ENCODE measurements at regions not wholly inside any gene's neighbourhood (a gene's known extent, or its start where the extent isn't known, plus 50 kb on each side); places are given as distances from the start of the nearest gene placed in this dataset.

DNA sequence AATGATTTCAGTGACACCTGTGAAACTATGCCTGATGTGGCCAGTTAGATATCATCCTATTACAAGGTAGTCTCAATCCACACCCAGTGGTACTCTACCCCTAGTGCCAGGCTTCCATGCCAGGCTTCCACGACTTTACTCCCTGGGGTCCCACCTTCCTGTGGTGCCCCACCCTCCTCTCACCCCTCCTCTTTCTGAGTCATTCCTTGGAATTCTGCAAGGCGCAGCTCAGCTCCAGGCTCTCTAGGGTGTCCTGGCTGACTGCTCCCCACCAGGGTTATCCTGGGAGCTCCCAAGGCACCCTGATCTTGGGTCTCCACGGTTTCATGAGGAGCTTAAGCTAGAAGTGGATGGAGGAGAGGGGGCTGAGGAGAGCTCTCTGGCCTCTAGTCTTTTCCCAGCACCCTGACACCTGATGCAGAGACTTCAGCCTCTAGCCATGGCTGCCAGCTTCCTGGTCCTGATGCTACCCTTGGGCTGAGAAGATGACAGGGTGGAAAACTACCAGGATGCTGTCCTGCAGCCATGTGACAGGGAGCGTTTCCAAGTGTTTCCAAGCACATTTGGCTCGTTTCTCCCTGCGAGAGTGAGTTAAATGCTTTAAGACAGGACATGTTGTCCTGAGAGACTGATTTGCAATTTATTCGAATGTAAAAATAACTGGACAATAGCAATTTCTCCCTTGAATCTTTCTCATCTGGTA is 1461.2 kb downstream of the TBC1D22A start:
- no peak overlapping the region for H3K9ac ChIP-seq (ENCODE audit: low read depth, low read length, poor library complexity)
- WGBS, 2 donors (ENCODE audit: extremely low coverage in 2 of 2, insufficient read length in 2 of 2, insufficient replicate concordance in 1 of 2), result no CpG with 5 or more reads among the region's 7 CpGs

GRCh38 chr22:48222742-48223487 is 1460.5 kb downstream of the TBC1D22A start:
- H3K18ac ChIP-seq (ENCODE audit: low read length), result peak overlapping the region; percentile 23
- WGBS, 2 donors (ENCODE audit: extremely low coverage in 2 of 2, insufficient read length in 2 of 2, insufficient replicate concordance in 1 of 2), result no CpG with 5 or more reads among the region's 13 CpGs
- no peak overlapping the region for H4K8ac ChIP-seq (ENCODE audit: low read depth, low read length)
- H3K9ac ChIP-seq (ENCODE audit: low read depth, low read length, poor library complexity), result no peak overlapping the region
- no peak for DNase-seq (ENCODE audit: low spot score)
- H3K4me1 ChIP-seq (ENCODE audit: control insufficient read depth in 2 of 2, insufficient read depth in 1 of 2, low read depth in 1 of 2, low read length in 2 of 2), result peaks cover 0 to 2% of the 10 kb centered on the region in 2 donors
- H2AK5ac ChIP-seq (ENCODE audit: low read depth, low read length), result peak overlapping the region; percentile 74
- no peak overlapping the region for H2BK120ac ChIP-seq (ENCODE audit: low read depth, low read length)
- H3K36me3 ChIP-seq (replicated peaks in 1 of 2; ENCODE audit: control insufficient read depth in 2 of 2, insufficient read depth in 2 of 2, low read length in 2 of 2), result no peaks in the 10 kb centered on the region
- no peak overlapping the region for H2AFZ ChIP-seq (ENCODE audit: low read length)
- no peak overlapping the region for H3K23ac ChIP-seq (ENCODE audit: low read depth, low read length, poor library complexity)
- no peak overlapping the region for H3K4ac ChIP-seq (ENCODE audit: low read length)
- H3K27me3 ChIP-seq (ENCODE audit: control insufficient read depth in 3 of 3, insufficient read depth in 3 of 3, low read depth in 1 of 3, low read length in 3 of 3), result no peaks in the 10 kb centered on the region
- H3K9me3 ChIP-seq (replicated peaks in 1 of 2; ENCODE audit: control insufficient read depth in 2 of 2, insufficient read depth in 1 of 2, low read depth in 1 of 2, low read length in 2 of 2), result no peaks in the 10 kb centered on the region
- no peak overlapping the region for H3K4me2 ChIP-seq (ENCODE audit: insufficient read depth, low read length, poor library complexity, severe bottlenecking)
- H3K27ac ChIP-seq (replicated peaks; ENCODE audit: low read length), result no peak overlapping the region
- no peak overlapping the region for H2BK15ac ChIP-seq (ENCODE audit: low read length)
- H4K91ac ChIP-seq (ENCODE audit: low read depth, low read length, poor library complexity), result no peak overlapping the region
- H3K4me3 ChIP-seq (ENCODE audit: low read length in 2 of 2), result peak overlapping the region in 1 of 2 donors; percentile 21
- no peak overlapping the region for H2BK5ac ChIP-seq (ENCODE audit: low read length)
- no peak overlapping the region for H2BK12ac ChIP-seq (ENCODE audit: low read length)
- H3K79me1 ChIP-seq (ENCODE audit: low read depth, low read length), result no peaks in the 10 kb centered on the region
- H3K14ac ChIP-seq (ENCODE audit: low read length), result no peak overlapping the region

More for the DNA sequence above, 1461.2 kb downstream of the TBC1D22A start:
- Histone ChIP-seq H2BK5ac (ENCODE audit: low read length) (no peak overlapping the region), H3K4me1 (ENCODE audit: control insufficient read depth in 2 of 2, insufficient read depth in 1 of 2, low read depth in 1 of 2, low read length in 2 of 2) (peaks cover 0 to 2% of the 10 kb centered on the region in 2 donors), H3K79me1 (ENCODE audit: low read depth, low read length) (no peaks in the 10 kb centered on the region), H3K18ac (ENCODE audit: low read length) (peak overlapping the region; percentile 57), H3K4me2 (ENCODE audit: insufficient read depth, low read length, poor library complexity, severe bottlenecking) (no peak overlapping the region), H3K27ac (replicated peaks; ENCODE audit: low read length) (no peak overlapping the region), H2BK15ac (ENCODE audit: low read length) (no peak overlapping the region), H4K8ac (ENCODE audit: low read depth, low read length) (no peak overlapping the region), H2BK12ac (ENCODE audit: low read length) (no peak overlapping the region), H3K36me3 (replicated peaks in 1 of 2; ENCODE audit: control insufficient read depth in 2 of 2, insufficient read depth in 2 of 2, low read length in 2 of 2) (no peaks in the 10 kb centered on the region), H3K27me3 (ENCODE audit: control insufficient read depth in 3 of 3, insufficient read depth in 3 of 3, low read depth in 1 of 3, low read length in 3 of 3) (no peaks in the 10 kb centered on the region), H2BK120ac (ENCODE audit: low read depth, low read length) (no peak overlapping the region), H3K9me3 (replicated peaks in 1 of 2; ENCODE audit: control insufficient read depth in 2 of 2, insufficient read depth in 1 of 2, low read depth in 1 of 2, low read length in 2 of 2) (no peaks in the 10 kb centered on the region), H3K23ac (ENCODE audit: low read depth, low read length, poor library complexity) (no peak overlapping the region), H3K4me3 (ENCODE audit: low read length in 2 of 2) (peak overlapping the region in 1 of 2 donors; percentile 21), H2AK5ac (ENCODE audit: low read depth, low read length) (peak overlapping the region; percentile 74), H3K4ac (ENCODE audit: low read length) (no peak overlapping the region), H2AFZ (ENCODE audit: low read length) (no peak overlapping the region), H4K91ac (ENCODE audit: low read depth, low read length, poor library complexity) (no peak overlapping the region), H3K14ac (ENCODE audit: low read length) (no peak overlapping the region)
- DNase-seq (ENCODE audit: low spot score), result no peak

DNA sequence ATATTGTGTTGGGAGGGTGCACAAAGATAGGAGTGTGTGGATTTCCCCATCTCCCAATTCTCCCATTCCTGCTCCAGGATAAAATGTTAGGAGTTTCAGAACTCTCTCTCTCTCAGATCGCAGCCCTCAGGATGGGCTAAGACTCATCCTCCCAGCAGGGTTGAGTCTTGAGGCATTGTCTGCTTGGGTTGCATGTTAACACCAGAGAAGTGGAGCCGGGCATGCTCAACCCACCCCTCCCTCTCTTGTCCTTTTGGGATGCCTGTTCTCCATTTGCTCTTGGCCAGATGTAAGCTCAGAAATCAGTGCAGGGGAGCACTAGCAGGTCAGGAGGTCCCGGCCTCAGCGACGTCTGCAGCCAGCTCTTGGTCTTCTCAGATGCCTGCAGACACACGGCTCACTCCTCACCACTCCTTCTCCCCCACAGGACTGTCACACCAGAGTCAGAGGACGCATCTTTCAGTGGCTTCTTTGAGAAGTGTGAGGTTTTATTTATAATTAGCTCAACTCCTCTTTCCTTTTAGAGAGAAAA is 1456.5 kb downstream of the TBC1D22A start:
- Histone ChIP-seq H3K4ac (ENCODE audit: low read length) (no peak overlapping the region), H3K79me1 (ENCODE audit: low read depth, low read length) (no peaks in the 10 kb centered on the region), H3K4me2 (ENCODE audit: insufficient read depth, low read length, poor library complexity, severe bottlenecking) (no peak overlapping the region), H2BK5ac (ENCODE audit: low read length) (no peak overlapping the region), H3K9ac (ENCODE audit: low read depth, low read length, poor library complexity) (peak overlapping the region; percentile 2), H3K4me1 (ENCODE audit: control insufficient read depth in 2 of 2, insufficient read depth in 1 of 2, low read depth in 1 of 2, low read length in 2 of 2) (peaks cover 0 to 2% of the 10 kb centered on the region in 2 donors), H3K4me3 (ENCODE audit: low read length in 2 of 2) (no peak overlapping the region), H3K27ac (replicated peaks; ENCODE audit: low read length) (no peak overlapping the region), H3K36me3 (replicated peaks in 1 of 2; ENCODE audit: control insufficient read depth in 2 of 2, insufficient read depth in 2 of 2, low read length in 2 of 2) (no peaks in the 10 kb centered on the region), H4K91ac (ENCODE audit: low read depth, low read length, poor library complexity) (no peak overlapping the region), H2BK120ac (ENCODE audit: low read depth, low read length) (no peak overlapping the region), H3K18ac (ENCODE audit: low read length) (peak overlapping the region; percentile 68), H4K8ac (ENCODE audit: low read depth, low read length) (no peak overlapping the region), H2BK15ac (ENCODE audit: low read length) (no peak overlapping the region), H3K23ac (ENCODE audit: low read depth, low read length, poor library complexity) (no peak overlapping the region), H3K14ac (ENCODE audit: low read length) (no peak overlapping the region), H2BK12ac (ENCODE audit: low read length) (no peak overlapping the region), H2AK5ac (ENCODE audit: low read depth, low read length) (no peak overlapping the region), H2AFZ (ENCODE audit: low read length) (no peak overlapping the region), H3K9me3 (replicated peaks in 1 of 2; ENCODE audit: control insufficient read depth in 2 of 2, insufficient read depth in 1 of 2, low read depth in 1 of 2, low read length in 2 of 2) (peaks cover 0 to 1% of the 10 kb centered on the region in 2 donors), H3K27me3 (ENCODE audit: control insufficient read depth in 3 of 3, insufficient read depth in 3 of 3, low read depth in 1 of 3, low read length in 3 of 3) (no peaks in the 10 kb centered on the region)
- WGBS, 2 donors (ENCODE audit: extremely low coverage in 2 of 2, insufficient read length in 2 of 2, insufficient replicate concordance in 1 of 2), result no CpG with 5 or more reads among the region's 7 CpGs
- no peak for DNase-seq (ENCODE audit: low spot score)

DNA sequence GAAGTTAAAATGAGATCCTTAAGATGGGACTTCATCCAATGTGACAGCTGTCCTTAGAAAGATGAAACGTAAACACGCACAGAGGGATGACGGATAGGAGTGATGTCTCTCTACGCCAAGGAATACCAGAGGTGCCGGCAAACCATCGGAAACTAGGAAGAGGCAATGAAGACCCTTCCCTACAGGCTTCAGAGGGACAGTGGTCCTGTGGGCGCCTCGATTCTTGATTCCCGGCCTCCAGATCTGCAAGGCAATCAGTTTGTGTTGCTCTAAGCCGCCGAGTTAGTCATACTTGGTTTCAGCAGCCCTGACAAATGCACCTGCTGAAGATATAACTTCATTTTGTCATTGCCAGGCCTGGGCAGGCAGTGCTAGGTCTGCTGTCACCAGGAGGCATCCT is 1455.1 kb downstream of the TBC1D22A start:
- Histone ChIP-seq H3K4me1 (ENCODE audit: control insufficient read depth in 2 of 2, insufficient read depth in 1 of 2, low read depth in 1 of 2, low read length in 2 of 2) (peaks cover 0 to 2% of the 10 kb centered on the region in 2 donors), H3K18ac (ENCODE audit: low read length) (no peak overlapping the region), H2BK15ac (ENCODE audit: low read length) (no peak overlapping the region), H3K14ac (ENCODE audit: low read length) (no peak overlapping the region), H3K27ac (replicated peaks; ENCODE audit: low read length) (no peak overlapping the region), H4K8ac (ENCODE audit: low read depth, low read length) (no peak overlapping the region), H2BK120ac (ENCODE audit: low read depth, low read length) (no peak overlapping the region), H2AFZ (ENCODE audit: low read length) (no peak overlapping the region), H3K4ac (ENCODE audit: low read length) (no peak overlapping the region), H3K36me3 (replicated peaks in 1 of 2; ENCODE audit: control insufficient read depth in 2 of 2, insufficient read depth in 2 of 2, low read length in 2 of 2) (no peaks in the 10 kb centered on the region), H3K9ac (ENCODE audit: low read depth, low read length, poor library complexity) (no peak overlapping the region), H2BK12ac (ENCODE audit: low read length) (no peak overlapping the region), H2AK5ac (ENCODE audit: low read depth, low read length) (no peak overlapping the region), H3K79me1 (ENCODE audit: low read depth, low read length) (no peaks in the 10 kb centered on the region), H3K4me3 (ENCODE audit: low read length in 2 of 2) (no peak overlapping the region), H4K91ac (ENCODE audit: low read depth, low read length, poor library complexity) (no peak overlapping the region), H3K4me2 (ENCODE audit: insufficient read depth, low read length, poor library complexity, severe bottlenecking) (no peak overlapping the region), H2BK5ac (ENCODE audit: low read length) (no peak overlapping the region), H3K9me3 (replicated peaks in 1 of 2; ENCODE audit: control insufficient read depth in 2 of 2, insufficient read depth in 1 of 2, low read depth in 1 of 2, low read length in 2 of 2) (peaks cover 0 to 1% of the 10 kb centered on the region in 2 donors), H3K27me3 (ENCODE audit: control insufficient read depth in 3 of 3, insufficient read depth in 3 of 3, low read depth in 1 of 3, low read length in 3 of 3) (no peaks in the 10 kb centered on the region), H3K23ac (ENCODE audit: low read depth, low read length, poor library complexity) (no peak overlapping the region)
- DNase-seq (ENCODE audit: low spot score), result no peak
- no CpG with 5 or more reads among the region's 11 CpGs for WGBS, 2 donors (ENCODE audit: extremely low coverage in 2 of 2, insufficient read length in 2 of 2, insufficient replicate concordance in 1 of 2)
